PC-9 (cell line): ENCODE measurements at regions not wholly inside any gene's neighbourhood (a gene's known extent, or its start where the extent isn't known, plus 50 kb on each side); places are given as distances from the start of the nearest gene placed in this dataset.

ENCODE experiments used
- CTCF ChIP-seq: fragments of 200-600 bp; sonication (generic); conservative IDR thresholded peaks from 2 replicates; pipeline ENCODE4 v1.6.1; 2017; ENCODE audit warnings: mixed run types, antibody characterized with exemption, mild to moderate bottlenecking, moderate library complexity
- EZH2 ChIP-seq: fragments of 200-600 bp; sonication (generic); IDR thresholded peaks from 2 replicates; pipeline ENCODE4 v1.8.0; 2017; ENCODE audit warnings: antibody characterized with exemption, low read depth

GRCh38 chr13:105297839-105298238 is 1237.6 kb downstream of the EFNB2 start:
- TF ChIP-seq CTCF (no peak), EZH2 (no peak)
